GM18909 (cell line): ENCODE measurements at regions not wholly inside any gene's neighbourhood (a gene's known extent, or its start where the extent isn't known, plus 50 kb on each side); places are given as distances from the start of the nearest gene placed in this dataset.

ENCODE experiments used
- ATAC-seq: cut with Tn5 transposase; IDR thresholded peaks from one replicate; pipeline ENCODE4 v1.9.1; 2021; ENCODE audit warnings: mild to moderate bottlenecking; ENCODE audit not compliant: unreplicated experiment, poor library complexity

DNA sequence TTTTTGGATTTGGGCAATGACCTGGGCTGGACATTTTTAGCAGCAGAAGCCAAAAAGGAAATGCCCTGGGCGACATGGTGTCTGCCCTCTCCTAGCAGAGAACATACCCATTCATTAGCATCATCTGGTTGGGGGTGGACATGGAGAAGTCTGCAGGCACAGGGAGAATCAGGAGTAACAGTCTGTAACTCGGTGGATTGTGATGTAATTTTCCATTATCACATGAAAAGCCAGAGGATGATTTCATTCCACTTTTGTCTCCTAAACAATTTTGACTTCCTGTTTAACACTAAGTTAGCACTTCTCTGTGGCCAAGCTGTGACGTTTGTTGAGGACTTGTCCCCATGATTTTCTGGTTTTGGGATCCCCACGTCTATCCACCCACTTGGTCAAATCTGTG lies 153.8 kb upstream of the HABP2 start:
- ATAC-seq = no peak

DNA sequence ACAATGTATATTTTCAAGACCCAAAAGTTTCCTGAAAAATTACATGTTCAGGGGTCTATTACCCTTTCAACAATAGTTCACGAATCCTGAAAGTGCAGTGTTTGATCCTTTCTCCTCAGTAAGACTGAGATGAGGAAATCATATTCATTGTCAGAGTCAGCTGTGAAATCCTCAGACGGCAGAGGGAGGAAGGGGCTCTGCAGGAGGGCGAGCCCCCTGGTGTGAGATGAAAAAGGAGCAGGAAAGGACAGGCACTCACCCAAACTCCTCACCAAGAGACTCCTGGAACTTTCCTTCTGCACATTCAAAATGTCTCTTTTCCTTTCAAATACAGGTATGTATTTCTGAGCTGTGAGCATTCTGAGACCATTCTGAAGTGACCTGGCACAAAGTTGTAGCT lies 150.3 kb upstream of the HABP2 start:
- no peak for ATAC-seq

DNA sequence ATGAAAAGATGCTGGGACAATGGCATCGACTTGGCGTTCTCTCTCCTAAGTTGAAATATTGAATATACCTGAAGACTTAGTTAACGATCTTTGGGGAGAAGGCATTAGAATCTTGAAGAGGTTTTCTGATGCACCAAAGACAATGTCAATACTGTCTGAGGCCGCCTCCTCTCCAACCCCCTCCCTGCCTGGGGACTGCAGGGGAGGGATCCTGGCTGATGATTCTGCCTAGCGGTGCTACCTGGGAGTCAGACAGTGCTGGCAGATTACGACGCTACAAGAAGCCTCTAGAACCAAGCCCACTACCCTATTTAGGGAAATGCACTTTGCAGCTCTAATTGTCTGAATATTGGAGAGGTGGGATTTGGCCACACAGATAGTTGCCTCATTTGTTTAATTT lies 145.6 kb upstream of the HABP2 start:
- no peak for ATAC-seq

DNA sequence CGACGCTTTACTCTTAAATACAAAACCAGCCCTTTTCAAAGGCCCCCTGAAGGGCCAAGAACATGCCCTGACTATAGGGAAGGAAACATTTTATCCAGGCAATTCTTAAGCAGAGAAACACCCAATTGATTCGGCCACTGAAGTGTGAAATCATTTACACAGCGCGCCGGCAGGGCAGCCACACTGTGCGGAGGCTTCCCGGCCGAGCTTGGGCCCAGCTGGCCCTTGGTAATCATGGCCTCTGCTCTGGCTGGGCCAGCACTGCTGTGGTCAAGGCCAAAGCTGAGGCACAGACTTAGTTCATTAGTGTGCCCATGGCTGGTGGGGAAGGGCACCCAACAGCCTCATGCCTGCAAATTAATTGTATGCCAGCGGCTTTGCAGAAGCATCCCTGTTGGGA lies 143.7 kb upstream of the HABP2 start:
- no peak for ATAC-seq

DNA sequence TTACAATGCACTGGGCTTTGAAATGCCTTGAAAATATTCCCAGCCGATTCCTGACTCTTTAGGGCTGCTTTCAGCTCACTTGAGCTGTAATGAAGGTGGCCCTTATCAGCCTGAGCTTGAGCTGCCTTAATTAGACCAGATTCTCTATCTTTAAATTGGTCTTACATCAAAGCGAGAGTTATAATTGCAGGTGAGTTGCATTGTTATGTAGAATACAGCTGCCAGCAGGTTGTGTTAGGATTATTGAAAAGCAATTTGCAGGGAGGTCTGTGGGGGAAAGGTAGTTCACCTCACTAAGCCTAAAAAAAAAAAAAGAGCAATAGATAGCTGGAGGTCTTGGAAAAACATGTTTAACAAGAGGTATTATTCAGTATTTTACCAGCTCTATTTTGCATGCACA lies 142.2 kb upstream of the HABP2 start:
- no peak for ATAC-seq

DNA sequence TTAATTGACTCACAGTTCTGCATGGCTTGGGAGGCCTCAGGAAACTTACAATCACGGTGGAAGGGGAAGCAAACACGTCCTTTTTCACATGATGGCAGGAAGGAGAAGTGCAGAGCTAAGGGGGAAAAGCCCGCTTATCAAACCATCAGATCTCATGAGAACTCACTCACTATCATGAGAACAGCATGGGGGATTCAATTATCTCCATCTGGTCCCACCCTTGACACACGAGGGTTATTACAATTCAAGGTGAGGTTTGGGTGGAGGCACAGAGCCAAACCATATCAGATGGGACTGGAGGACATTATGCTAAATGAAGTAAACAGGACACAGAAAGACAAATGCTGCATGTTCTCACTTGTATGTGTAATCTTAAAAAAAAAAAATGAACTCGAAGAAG lies 141.4 kb upstream of the HABP2 start:
- no peak for ATAC-seq

GRCh38 chr10:113412161-113412560 lies 140.7 kb upstream of the HABP2 start:
- no peak for ATAC-seq

GRCh38 chr10:113414543-113414942 lies 138.3 kb upstream of the HABP2 start:
- ATAC-seq = no peak

DNA sequence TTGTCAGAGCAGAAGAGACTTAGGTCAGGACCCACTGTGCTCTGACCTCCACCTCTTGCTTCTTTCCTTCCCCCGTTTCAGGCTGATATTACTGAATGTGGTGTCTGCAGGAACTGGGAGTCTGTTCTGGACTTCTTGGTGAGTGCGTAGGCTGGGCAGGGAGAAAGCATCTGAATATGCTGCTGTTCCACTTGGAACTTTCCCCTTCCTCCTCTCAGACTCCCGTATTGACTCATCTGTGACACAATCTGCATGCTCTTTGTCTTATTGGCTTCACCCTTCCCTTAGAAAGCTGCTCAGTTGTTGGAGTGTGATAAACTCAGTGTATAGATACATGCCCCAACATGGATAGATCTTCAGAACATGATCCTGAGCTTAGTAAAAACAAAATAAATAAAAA lies 137.6 kb upstream of the HABP2 start:
- no peak for ATAC-seq

DNA sequence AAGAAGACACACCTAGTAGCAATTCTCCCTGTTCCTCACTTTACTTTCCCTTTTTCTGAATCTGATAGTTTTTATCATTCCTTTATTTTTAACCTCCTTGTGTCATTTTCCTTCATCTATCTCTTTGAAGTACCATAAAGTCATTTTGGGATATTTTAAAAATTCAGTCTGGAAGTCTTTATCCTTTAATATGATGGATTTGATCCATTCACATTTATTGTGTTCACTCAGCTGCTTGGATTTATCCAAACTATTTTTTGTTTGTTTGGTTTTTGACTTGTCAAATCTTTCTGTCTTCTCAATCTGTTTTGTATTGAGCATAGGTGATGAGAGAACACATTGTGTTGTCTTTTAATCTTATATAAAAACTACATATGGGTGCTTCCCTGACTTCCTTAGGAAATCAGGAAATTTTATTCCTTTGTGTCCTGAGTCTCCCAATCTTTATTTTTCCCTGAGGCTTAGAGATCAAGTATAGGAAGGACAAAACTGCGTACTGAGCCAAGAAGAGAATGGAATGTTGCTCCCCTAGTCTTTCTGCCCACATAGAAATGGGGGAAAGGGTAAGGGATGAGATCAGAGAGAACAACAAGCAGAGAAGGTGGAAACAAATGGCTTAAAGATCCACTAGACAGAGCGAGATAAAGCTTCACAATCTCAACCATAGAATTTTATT lies 132.7 kb upstream of the HABP2 start:
- ATAC-seq = no peak

- ATAC-seq = no peak
Observed at GRCh38 chr10:113420733-113421675, 131.8 kb upstream of the HABP2 start.

DNA sequence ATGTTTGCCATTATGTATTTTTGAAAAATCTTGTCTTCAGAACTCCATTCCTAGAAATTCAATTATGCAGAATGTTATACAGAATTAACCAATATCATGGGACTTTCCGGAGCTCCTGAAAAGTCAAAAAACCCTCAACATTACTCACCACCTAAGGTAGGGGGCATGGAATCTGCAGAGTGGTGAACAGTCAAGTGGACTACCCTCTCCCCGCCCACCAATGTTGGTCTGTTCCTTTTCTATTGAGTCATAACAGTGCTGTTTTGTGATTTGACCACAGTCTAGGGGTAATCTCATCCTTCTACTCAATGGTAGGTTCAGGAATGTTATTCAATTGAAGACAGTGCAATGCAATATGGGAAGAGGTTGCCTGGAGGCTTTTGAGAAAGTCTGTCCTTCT lies 130.5 kb upstream of the HABP2 start:
- no peak for ATAC-seq

- ATAC-seq = no peak
Observed at GRCh38 chr10:113423981-113424721, 128.7 kb upstream of the HABP2 start.

- ATAC-seq = no peak
Observed at GRCh38 chr10:113425008-113425407, 127.8 kb upstream of the HABP2 start.

GRCh38 chr10:113425541-113425951 lies 127.3 kb upstream of the HABP2 start:
- no peak for ATAC-seq

DNA sequence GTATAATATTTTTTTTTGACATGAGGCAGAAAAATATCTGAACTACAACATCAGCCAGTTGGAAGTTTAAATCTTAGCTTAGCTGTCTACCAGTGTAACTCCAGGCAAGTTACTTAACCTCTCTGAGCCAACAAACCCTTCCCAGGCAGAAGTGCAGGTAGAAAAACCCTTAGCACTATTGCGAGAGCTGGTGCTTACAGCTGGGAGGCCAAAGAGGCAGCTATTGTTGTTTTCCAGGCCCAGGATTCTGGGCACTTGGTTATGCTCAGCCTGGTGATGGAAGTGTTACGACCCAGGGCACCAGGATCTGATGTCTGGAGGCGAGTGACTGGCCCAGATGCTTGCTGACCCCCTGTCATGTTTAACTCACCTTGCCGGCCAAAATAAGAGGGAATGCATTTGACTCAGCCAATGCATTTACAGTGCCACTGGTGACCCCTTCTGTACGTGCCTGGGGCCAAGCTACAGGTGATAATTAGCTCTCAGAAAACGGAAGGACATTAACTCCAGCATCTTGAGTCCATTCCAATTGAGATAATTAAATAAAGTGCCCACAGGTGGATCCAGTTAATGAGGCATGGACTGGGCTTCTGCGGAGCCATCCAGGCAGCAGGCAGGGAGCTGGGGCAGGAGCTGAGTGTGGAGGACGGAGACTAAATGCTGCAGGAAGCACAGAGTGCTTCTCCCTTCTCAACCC lies 126.5 kb upstream of the HABP2 start:
- ATAC-seq = no peak

DNA sequence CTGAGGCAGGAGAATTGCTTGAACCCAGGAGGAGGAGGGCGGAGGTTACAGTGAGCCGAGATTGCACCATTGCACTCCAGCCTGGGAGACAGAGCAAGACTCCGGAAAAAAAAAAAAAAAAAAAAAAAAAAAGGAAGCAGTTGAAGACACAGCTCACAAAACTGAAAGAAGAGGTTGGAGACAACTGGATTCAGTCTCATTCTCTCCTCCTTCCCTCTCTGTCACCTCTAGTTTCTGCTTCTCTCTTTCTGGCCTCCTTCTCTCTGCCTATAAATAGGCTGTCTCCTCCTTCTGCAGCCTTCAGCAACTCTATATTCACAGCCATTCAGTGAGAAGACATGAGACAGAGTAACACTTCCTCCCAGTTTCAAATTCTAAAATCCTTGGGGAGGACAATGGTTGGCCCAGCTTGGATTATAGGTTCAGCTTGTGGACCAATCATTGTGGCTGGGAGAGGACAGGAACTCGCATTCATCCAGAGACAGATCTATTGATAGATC lies 125.6 kb upstream of the HABP2 start:
- no peak for ATAC-seq

GRCh38 chr10:113427811-113428558 lies 124.9 kb upstream of the HABP2 start:
- no peak for ATAC-seq

GRCh38 chr10:113430634-113431397 lies 122.0 kb upstream of the HABP2 start:
- ATAC-seq = no peak
